Liver (tissue), 7 donors: ENCODE measurements at regions not wholly inside any gene's neighbourhood (a gene's known extent, or its start where the extent isn't known, plus 50 kb on each side); places are given as distances from the start of the nearest gene placed in this dataset.

Source experiments
- DNase-seq: peaks from one replicate; pipeline ENCODE4 v3.0.0-alpha.2; 2017; ENCODE audit warnings: low spot score
- H3K27ac ChIP-seq, 2 donors: one replicate each; pipeline ENCODE4 v1.7.0; 2013; ENCODE audit warnings: inconsistent platforms in 2 of 2, low read length in 2 of 2, control low read depth in 1 of 2, low read depth in 1 of 2, mild to moderate bottlenecking in 1 of 2
- H3K27me3 ChIP-seq, 4 donors: one replicate each; pipeline versions ENCODE4 v1.6.1 to v1.7.0; 2013; ENCODE audit warnings: low read length in 3 of 4, inconsistent platforms in 1 of 4, mild to moderate bottlenecking in 1 of 4, moderate library complexity in 1 of 4; ENCODE audit not compliant: control insufficient read depth in 4 of 4, insufficient read depth in 4 of 4
- H3K36me3 ChIP-seq, 4 donors: one replicate each; pipeline versions ENCODE4 v1.6.1 to v1.7.0; 2013; ENCODE audit warnings: low read length in 3 of 4, mild to moderate bottlenecking in 3 of 4, low read depth in 1 of 4, moderate library complexity in 1 of 4; ENCODE audit not compliant: control insufficient read depth in 4 of 4, insufficient read depth in 3 of 4
- H3K4me1 ChIP-seq, 4 donors: one replicate each; pipeline versions ENCODE4 v1.6.1 to v1.7.0; 2013; ENCODE audit warnings: low read length in 3 of 4, mild to moderate bottlenecking in 3 of 4, moderate library complexity in 1 of 4; ENCODE audit not compliant: control insufficient read depth in 4 of 4, insufficient read depth in 4 of 4
- H3K4me3 ChIP-seq, 3 donors: one replicate each; pipeline versions ENCODE4 v1.6.1 to v1.7.0; 2013; ENCODE audit warnings: low read length in 3 of 3, control low read depth in 1 of 3, low read depth in 1 of 3, mild to moderate bottlenecking in 1 of 3
- H3K9ac ChIP-seq, 2 donors: one replicate each; pipeline ENCODE4 v1.7.0; 2013; ENCODE audit warnings: low read length in 2 of 2, mild to moderate bottlenecking in 2 of 2, moderate library complexity in 2 of 2, control low read depth in 1 of 2, low read depth in 1 of 2
- H3K9me3 ChIP-seq, 4 donors: one replicate each; pipeline versions ENCODE4 v1.6.1 to v1.7.0; 2013; ENCODE audit warnings: low read length in 3 of 4; ENCODE audit not compliant: control insufficient read depth in 4 of 4
- ATF3 ChIP-seq: IDR thresholded peaks from 2 replicates; pipeline ENCODE4 v1.6.1; 2016; ENCODE audit warnings: antibody characterized with exemption
- EGR1 ChIP-seq, 2 donors: IDR thresholded peaks; 2 replicates each; pipeline ENCODE4 v1.6.1; 2016 to 2018; ENCODE audit warnings: antibody characterized with exemption in 2 of 2, low read depth in 2 of 2
- FOXA1 ChIP-seq: IDR thresholded peaks from 2 replicates; pipeline ENCODE4 v1.6.1; 2016; ENCODE audit warnings: antibody characterized with exemption
- FOXA2 ChIP-seq: IDR thresholded peaks from 2 replicates; pipeline ENCODE4 v1.6.1; 2016; ENCODE audit warnings: antibody characterized with exemption
- GABPA ChIP-seq, 2 donors: IDR thresholded peaks in 1 of 2; conservative IDR thresholded peaks in 1 of 2; 2 replicates each; pipeline ENCODE4 v1.6.1; 2016; ENCODE audit warnings: antibody characterized with exemption in 2 of 2, mild to moderate bottlenecking in 1 of 2, moderate library complexity in 1 of 2
- HNF4G ChIP-seq: IDR thresholded peaks from 2 replicates; pipeline ENCODE4 v1.6.1; 2016; ENCODE audit warnings: antibody characterized with exemption
- NR2F2 ChIP-seq: IDR thresholded peaks from 2 replicates; pipeline ENCODE4 v1.6.1; 2016; ENCODE audit warnings: antibody characterized with exemption
- REST ChIP-seq: IDR thresholded peaks from 2 replicates; pipeline ENCODE4 v1.6.1; 2016; ENCODE audit warnings: antibody characterized with exemption, mild to moderate bottlenecking
- SP1 ChIP-seq: IDR thresholded peaks from 2 replicates; pipeline ENCODE4 v1.6.1; 2018; ENCODE audit warnings: antibody characterized with exemption, mild to moderate bottlenecking
- WGBS: extraction: QIAGEN DNeasy Blood & Tissue Kit; methylation state at CpG from one replicate; pipeline ENCODE4 v1.1.7; 2013; 5-methylcytosine and 5-hydroxymethylcytosine counted together
- donor health status: healthy.
- donor health status: healthy.
- donor health status: healthy.
- donor health status: healthy.

GRCh38 chr16:72372087-72373045 is 200.4 kb upstream of the PMFBP1 start (continued):
- TF ChIP-seq REST (no peak), EGR1 (IDR thresholded peaks at IDR 0.05; ENCODE audit: low read depth in 2 of 2) (no peak), FOXA2 (no peak), GABPA (IDR thresholded peaks at IDR 0.05 in 1 of 2, conservative IDR thresholded peaks at IDR 0.05 in 1 of 2) (no peak), SP1 (no peak), HNF4G (no peak)

- H3K9ac ChIP-seq: no peak overlapping the region
These were observed 199.5 kb upstream of the PMFBP1 start for GRCh38 chr16:72371307-72372086.

More at GRCh38 chr16:72371307-72372086, 199.5 kb upstream of the PMFBP1 start:
- no peak for DNase-seq
- no peak for TF ChIP-seq SP1
- TF ChIP-seq NR2F2: no peak
- TF ChIP-seq FOXA2: no peak
- no peak for TF ChIP-seq GABPA (IDR thresholded peaks at IDR 0.05 in 1 of 2, conservative IDR thresholded peaks at IDR 0.05 in 1 of 2)
- no peak for TF ChIP-seq ATF3
- TF ChIP-seq HNF4G: no peak
- TF ChIP-seq REST: no peak
- TF ChIP-seq FOXA1: no peak
- Histone ChIP-seq H3K27me3 (no peaks in the 10 kb centered on the region), H3K4me1 (no peaks in the 10 kb centered on the region), H3K9me3 (peaks cover 0 to 3% (median 0%) of the 10 kb centered on the region in 4 donors), H3K4me3 (no peak overlapping the region), H3K27ac (no peak overlapping the region), H3K36me3 (no peaks in the 10 kb centered on the region)
- 65% methylated on average over 10 of the region's 10 CpGs for WGBS
